ENCODE measurements at regions not wholly inside any gene's neighbourhood (a gene's known extent, or its start where the extent isn't known, plus 50 kb on each side); places are given as distances from the start of the nearest gene placed in this dataset.

DNA sequence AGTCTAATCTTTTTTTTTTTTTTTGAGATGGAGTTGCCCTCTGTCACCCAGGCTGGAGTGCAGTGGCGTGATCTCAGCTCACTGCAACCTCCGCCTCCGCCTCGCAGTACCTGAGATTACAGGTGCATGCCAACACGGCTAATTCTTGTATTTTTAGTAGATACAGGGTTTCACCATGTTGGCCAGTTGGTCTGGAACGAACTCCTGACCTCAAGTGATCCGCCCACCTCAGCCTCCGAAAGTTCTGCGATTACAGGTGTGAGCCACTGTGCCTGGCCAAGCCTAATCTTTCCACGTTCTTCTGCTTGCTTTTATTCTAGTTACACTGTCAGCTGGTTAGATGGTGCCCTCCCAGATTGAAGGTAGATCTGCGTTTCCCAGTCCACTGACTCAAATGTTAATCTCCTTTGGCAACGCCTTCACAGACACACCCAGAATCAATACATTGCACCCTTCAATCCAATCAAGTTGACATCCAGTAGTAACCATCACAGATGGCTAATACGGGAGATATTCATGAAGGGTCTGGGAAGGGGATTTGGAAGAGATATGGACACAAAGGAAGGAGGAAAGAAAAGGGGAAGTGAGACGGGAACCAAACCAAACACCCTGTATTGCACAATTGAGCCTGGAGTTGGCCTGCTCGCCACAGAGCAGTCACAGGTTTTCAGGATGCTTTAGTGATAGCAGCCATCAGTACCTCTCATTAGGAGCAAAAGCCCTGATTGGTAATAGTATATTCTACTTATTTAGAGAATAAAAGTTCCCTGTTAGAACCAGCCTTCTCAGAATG is 229.8 kb downstream of the PIK3C3 start:
- H3K9ac ChIP-seq (replicated peaks; ENCODE audit: extremely low read depth, insufficient read depth, low read length), result no peak overlapping the region
- no peaks in the 10 kb centered on the region for H3K27me3 ChIP-seq (ENCODE audit: control insufficient read depth in 2 of 2, insufficient read depth in 2 of 2, low read length in 2 of 2)
- no peak for TF ChIP-seq CTCF (IDR thresholded peaks at IDR 0.05; ENCODE audit: extremely low read depth in 1 of 2, insufficient read depth in 1 of 2, low read depth in 1 of 2, low read length in 2 of 2)
- no TSS peak for BruUV-seq (replicated peaks)
- no peak for FAIRE-seq
- H4K20me1 ChIP-seq (replicated peaks; ENCODE audit: control insufficient read depth, extremely low read depth, insufficient read depth, low read length), result no peaks in the 10 kb centered on the region
- no peaks in the 10 kb centered on the region for H3K9me1 ChIP-seq (replicated peaks; ENCODE audit: control insufficient read depth, extremely low read depth, insufficient read depth, low read length)
- H3K4me1 ChIP-seq (ENCODE audit: control insufficient read depth, extremely low read depth, insufficient read depth, low read length), result no peaks in the 10 kb centered on the region
- H3K4me3 ChIP-seq (replicated peaks in 1 of 3; ENCODE audit: insufficient read depth in 1 of 3, low read depth in 1 of 3, low read length in 3 of 3), result no peak overlapping the region
- dilution Hi-C loops (cut with MboI; ENCODE audit: extremely low pct_ligation_motif_present, low sequenced_read_pairs), result no loop called here
- intact Hi-C loops (cut with micrococcal nuclease), result no loop called here
- H3K36me3 ChIP-seq (ENCODE audit: control insufficient read depth in 2 of 2, extremely low read depth in 1 of 2, insufficient read depth in 2 of 2, low read length in 2 of 2), result no peaks in the 10 kb centered on the region
- ChIA-PET POLR2A (no interaction called here), CTCF (no interaction called here)
- H3K27ac ChIP-seq (ENCODE audit: insufficient read depth, low read depth, low read length), result no peak overlapping the region
- no peak for DNase-seq (ENCODE audit: low read depth, low spot score)
- H3K9me3 ChIP-seq (replicated peaks; ENCODE audit: control insufficient read depth, insufficient read depth, low read length), result no peaks in the 10 kb centered on the region
- no peak overlapping the region for H3K4me2 ChIP-seq (ENCODE audit: insufficient read depth, low read length)
- H3K79me2 ChIP-seq (ENCODE audit: control insufficient read depth, insufficient read depth, low read length), result no peaks in the 10 kb centered on the region
- no peak overlapping the region for H2AFZ ChIP-seq (ENCODE audit: low read depth, low read length)

- no peaks in the 10 kb centered on the region for H3K4me1 ChIP-seq (ENCODE audit: control insufficient read depth, extremely low read depth, insufficient read depth, low read length)
- FAIRE-seq, result no peak
- no peaks in the 10 kb centered on the region for H3K79me2 ChIP-seq (ENCODE audit: control insufficient read depth, insufficient read depth, low read length)
- H3K4me2 ChIP-seq (ENCODE audit: insufficient read depth, low read length), result no peak overlapping the region
- no peaks in the 10 kb centered on the region for H3K9me3 ChIP-seq (replicated peaks; ENCODE audit: control insufficient read depth, insufficient read depth, low read length)
- no peaks in the 10 kb centered on the region for H3K27me3 ChIP-seq (ENCODE audit: control insufficient read depth in 2 of 2, insufficient read depth in 2 of 2, low read length in 2 of 2)
- no peak overlapping the region for H2AFZ ChIP-seq (ENCODE audit: low read depth, low read length)
- no peak for TF ChIP-seq MYC (IDR thresholded peaks at IDR 0.05; ENCODE audit: low read depth, low read length)
- TF ChIP-seq POLR2AphosphoS5 (IDR thresholded peaks at IDR 0.05; ENCODE audit: insufficient read depth, low read depth, low read length), result no peak
- TF ChIP-seq FOS (IDR thresholded peaks at IDR 0.05; ENCODE audit: borderline replicate concordance, insufficient read depth, low read length), result no peak
- TF ChIP-seq POLR2A (IDR thresholded peaks at IDR 0.05; ENCODE audit: low read depth, low read length), result no peak
- TF ChIP-seq JUN (IDR thresholded peaks at IDR 0.05; ENCODE audit: borderline replicate concordance, insufficient read depth, insufficient read length, low read depth), result no peak
- TF ChIP-seq CTCF (IDR thresholded peaks at IDR 0.05; ENCODE audit: extremely low read depth in 1 of 2, insufficient read depth in 1 of 2, low read depth in 1 of 2, low read length in 2 of 2), result no peak
- TF ChIP-seq GATA2 (IDR thresholded peaks at IDR 0.05; ENCODE audit: insufficient read depth, insufficient read length, low read depth, low read length), result no peak
- H3K9me1 ChIP-seq (replicated peaks; ENCODE audit: control insufficient read depth, extremely low read depth, insufficient read depth, low read length), result no peaks in the 10 kb centered on the region
- no peaks in the 10 kb centered on the region for H3K36me3 ChIP-seq (ENCODE audit: control insufficient read depth in 2 of 2, extremely low read depth in 1 of 2, insufficient read depth in 2 of 2, low read length in 2 of 2)
- BruUV-seq (replicated peaks), result no TSS peak
- H3K27ac ChIP-seq (ENCODE audit: insufficient read depth, low read depth, low read length), result no peak overlapping the region
- H3K4me3 ChIP-seq (replicated peaks in 1 of 3; ENCODE audit: insufficient read depth in 1 of 3, low read depth in 1 of 3, low read length in 3 of 3), result no peak overlapping the region
- dilution Hi-C loops (cut with MboI; ENCODE audit: extremely low pct_ligation_motif_present, low sequenced_read_pairs) (no loop called here), intact Hi-C loops (cut with micrococcal nuclease) (no loop called here)
- ChIA-PET POLR2A (no interaction called here), CTCF (no interaction called here)
- no peak for DNase-seq (ENCODE audit: low read depth, low spot score)
- H4K20me1 ChIP-seq (replicated peaks; ENCODE audit: control insufficient read depth, extremely low read depth, insufficient read depth, low read length), result no peaks in the 10 kb centered on the region
- no peak overlapping the region for H3K9ac ChIP-seq (replicated peaks; ENCODE audit: extremely low read depth, insufficient read depth, low read length)
Measured at GRCh38 chr18:42185486-42185885, 230.5 kb downstream of the PIK3C3 start.

Data from endothelial cell of umbilical vein (primary cell).